HG03378 (cell line): ENCODE measurements at regions not wholly inside any gene's neighbourhood (a gene's known extent, or its start where the extent isn't known, plus 50 kb on each side); places are given as distances from the start of the nearest gene placed in this dataset.
"Not testable (repeated sequence)": the region's sequence is repeated elsewhere in the genome, so short reads cannot be mapped to it uniquely, and the experiment has no call there.

Experiments used
- ATAC-seq: cut with Tn5 transposase; IDR thresholded peaks from one replicate; pipeline ENCODE4 v1.9.1; 2021; ENCODE audit warnings: mild to moderate bottlenecking, moderate library complexity; ENCODE audit not compliant: unreplicated experiment

DNA sequence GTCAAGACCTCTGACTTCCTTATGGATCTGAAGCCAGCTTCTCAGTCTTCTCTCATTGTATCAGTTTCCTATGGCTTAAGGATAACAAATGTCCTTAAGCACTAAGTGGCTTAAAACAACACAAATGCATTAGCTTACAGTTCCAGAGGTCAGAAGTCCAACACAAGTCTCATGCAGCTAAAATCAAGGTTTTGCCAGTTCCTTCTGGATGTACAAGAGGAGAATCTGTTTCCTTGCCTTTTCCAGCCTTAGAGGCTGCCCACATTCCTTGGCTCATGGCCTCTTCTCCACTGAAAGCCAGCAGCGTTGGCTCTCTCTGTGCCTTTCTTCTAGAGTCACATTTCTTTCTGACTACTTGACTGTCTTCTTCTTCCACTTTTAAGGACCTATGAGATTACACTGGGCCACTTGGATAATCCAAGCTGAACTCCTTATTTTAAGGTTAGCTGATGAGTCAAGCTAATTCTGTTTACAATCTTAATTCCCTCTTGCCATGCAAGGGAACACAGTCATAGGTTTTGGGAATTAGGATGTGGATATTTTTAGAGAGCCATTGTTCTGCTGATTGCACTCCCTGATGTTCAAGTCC, 179.0 kb downstream of the BCAS1 start:
- ATAC-seq = no peak

DNA sequence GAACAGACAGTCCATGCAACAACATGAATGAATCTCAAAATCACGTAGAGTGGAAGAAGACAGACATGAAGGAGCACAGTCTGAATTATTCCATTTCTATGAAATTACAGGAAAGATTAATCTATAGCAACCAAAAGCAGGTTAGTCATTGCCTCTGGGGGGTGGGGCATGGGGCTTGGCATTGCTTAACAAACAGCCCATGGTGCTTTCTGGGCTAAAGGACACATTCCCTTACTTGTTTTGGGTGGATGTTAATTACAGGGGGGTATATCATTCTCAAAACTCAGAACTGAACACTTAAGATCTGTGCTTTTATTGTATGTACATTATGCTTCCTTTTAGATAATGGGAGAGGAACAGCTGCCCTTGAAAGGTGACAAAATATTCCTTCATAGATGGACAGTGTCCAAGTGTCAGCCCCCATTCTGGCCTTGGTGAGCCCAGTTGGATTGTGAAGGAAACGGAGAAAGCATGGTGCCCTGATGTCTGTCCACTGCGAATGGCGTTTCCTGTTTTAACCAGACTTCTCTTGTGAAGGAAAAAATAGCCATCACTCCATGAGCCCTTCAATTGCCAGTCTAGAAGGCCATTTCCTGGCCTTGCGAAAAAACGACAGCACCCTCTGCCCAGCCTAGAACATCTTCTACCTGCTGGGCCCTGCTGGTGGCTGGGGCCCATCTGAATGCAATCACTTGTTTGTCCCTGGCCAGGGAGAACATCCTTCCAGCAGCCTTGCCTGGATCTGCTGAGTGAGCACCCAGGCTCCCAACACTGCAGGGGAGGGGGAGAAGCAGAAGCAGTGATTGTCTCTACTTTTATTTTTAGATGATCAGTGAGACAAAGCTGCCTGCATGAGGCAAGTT, 179.7 kb downstream of the BCAS1 start:
- no peak for ATAC-seq

DNA sequence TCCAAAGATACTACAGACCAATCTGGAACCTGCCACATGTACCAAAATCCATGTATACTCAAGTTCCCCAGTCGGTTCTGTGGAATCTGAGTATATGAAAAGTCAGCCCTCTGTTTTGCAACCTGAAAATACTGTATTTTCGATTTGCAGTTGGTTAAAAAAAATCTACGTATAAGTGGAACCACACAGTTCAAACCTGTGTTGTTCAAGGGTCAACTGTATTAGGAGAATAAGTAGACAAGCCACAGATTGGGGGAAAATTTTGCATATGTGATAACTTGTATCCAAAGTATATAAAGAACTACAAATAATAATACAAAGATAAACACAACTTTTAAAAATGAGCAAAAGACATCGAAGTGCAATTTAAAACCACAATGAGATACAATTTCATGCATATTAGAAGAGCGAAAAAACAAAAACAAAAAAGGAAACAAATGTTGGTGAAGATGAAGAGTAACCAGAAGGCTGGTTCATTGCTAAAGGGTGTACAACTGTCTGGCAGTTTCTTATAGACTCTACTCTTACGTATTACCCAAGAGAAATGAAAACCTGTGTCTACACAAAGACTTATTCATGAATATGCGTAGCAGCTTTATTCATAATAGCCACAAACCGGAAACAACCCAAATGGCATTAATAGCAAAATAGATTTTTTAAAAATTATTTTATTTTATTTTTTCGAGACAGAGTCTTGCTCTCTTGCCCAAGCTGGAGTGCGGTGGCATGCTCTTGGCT, 180.8 kb downstream of the BCAS1 start:
- ATAC-seq = no peak

DNA sequence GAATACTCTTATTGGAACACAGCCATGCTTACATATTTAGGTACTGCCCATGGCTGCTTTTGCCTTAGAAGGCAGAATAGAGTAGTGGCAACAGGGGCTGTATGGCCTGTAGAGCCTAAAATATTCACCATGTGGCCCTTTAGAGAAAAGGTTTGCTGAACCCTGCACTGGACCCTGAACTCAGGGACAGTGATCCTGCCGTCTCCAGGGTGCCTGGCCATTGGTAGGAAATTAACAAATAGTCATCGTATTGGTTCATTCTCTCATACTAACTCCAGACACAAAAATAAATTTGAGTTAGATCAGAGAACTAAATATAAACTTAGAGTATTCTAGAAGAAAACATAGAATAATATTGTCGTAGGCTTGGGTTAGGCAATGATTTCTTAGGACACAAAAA, 181.4 kb downstream of the BCAS1 start:
- ATAC-seq = no peak

DNA sequence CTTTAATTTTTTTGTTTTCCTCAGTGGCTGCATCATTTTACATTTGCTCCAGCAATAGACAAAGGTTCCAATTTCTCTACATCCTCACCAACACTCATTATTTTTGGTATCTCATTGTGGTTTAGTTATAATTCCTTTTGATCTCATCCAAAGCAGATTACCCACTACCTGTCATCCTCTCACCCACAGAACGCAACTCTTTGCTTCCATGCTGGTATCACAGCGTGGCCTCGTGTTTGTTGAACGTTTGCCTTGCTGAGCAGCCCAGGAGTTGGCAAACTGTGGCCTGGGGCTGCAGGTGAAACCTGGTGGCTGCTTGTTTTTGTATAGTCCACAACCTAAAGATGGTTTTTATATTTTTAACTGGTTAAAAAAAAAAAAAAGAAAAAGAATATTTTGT, 181.9 kb downstream of the BCAS1 start:
- ATAC-seq = no peak

- no peak for ATAC-seq
Measured at GRCh38 chr20:53887973-53888372, 182.4 kb downstream of the BCAS1 start.

GRCh38 chr20:53884859-53885541, 185.4 kb downstream of the BCAS1 start:
- ATAC-seq = no peak

DNA sequence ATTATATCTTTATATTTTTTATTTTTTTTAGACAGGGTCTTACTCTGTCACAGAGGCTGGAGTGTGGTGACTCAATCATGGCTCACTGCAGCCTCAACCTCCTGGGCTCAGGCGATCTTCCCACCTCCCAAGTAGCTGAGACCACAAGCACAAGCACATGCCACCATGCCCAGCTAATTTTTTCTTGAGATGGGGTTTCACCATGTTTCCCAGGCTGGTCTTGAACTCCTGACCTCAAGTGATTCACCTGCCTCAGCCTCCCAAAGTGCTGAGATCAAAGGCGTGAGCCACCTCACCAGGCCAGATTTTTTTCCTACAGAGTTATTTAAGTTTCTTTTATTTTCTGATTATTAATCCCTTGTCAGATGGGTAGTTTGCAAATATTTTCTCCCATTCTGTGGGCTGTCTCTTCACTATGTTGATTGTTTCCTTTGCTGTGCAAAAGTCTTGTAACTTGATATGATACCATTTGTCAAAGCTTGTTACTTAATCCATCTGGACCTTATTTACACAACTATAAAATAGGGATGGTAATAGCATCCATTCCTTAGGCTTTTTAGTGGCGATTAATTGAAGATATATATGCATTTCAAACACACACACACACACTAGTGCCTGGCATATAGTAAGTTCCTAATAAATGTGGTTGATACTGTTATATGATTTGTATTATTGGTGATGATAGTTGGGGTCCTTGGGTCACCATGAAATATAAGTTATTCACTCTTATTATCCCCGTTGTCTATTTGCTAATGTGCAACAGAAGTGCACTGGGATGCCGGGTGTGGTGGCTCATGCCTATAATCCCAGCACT, 187.1 kb downstream of the BCAS1 start:
- ATAC-seq = no peak

DNA sequence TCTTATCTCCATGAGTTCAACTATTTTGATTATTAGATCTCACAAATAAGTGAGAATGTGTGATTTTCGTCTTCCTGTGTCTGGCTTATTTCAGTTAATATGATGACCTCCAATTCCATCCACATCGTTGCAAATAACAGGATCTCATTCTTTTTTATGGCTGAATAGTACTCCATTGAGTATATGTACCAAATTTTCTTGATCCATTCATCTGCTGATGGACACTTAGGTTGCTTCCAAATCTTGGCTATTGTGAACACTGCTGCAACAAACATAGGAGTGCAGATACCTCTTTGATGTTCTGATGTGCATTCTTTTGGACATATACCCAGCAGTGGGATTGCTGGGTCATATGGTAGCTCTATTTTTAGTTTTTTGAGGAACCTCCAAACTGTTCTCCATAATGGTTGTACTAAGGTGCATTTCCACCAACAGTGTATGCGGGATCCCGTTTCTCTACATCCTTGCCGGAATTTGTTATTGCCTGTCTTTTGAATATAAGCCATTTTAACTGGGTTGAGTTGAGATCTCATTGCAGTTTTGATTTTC, 187.9 kb downstream of the BCAS1 start:
- ATAC-seq = not testable (repeated sequence)

DNA sequence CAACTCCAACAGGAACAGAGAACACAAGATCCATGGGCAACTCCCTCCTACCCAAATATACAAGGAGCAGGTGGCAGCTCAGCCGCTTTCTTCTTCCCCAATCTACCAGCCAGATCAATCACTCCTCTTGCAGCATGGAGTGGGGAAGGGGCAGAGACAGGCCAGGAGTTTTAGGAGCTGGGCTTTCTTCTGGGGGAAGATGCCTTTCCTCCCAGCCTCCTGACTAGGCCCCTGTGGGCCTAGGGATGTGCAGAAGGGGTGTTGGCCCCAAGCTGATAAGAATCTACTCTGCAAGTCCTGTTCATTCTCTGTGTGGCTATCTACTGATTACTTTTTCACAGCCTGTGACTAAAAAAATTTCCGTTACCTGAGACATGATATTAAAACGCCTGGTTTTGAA, 189.0 kb downstream of the BCAS1 start:
- ATAC-seq = no peak

- ATAC-seq = no peak
Measured at GRCh38 chr20:53880108-53880641, 190.2 kb downstream of the BCAS1 start.

- ATAC-seq = no peak
Measured at GRCh38 chr20:53879048-53879684, 191.2 kb downstream of the BCAS1 start.

DNA sequence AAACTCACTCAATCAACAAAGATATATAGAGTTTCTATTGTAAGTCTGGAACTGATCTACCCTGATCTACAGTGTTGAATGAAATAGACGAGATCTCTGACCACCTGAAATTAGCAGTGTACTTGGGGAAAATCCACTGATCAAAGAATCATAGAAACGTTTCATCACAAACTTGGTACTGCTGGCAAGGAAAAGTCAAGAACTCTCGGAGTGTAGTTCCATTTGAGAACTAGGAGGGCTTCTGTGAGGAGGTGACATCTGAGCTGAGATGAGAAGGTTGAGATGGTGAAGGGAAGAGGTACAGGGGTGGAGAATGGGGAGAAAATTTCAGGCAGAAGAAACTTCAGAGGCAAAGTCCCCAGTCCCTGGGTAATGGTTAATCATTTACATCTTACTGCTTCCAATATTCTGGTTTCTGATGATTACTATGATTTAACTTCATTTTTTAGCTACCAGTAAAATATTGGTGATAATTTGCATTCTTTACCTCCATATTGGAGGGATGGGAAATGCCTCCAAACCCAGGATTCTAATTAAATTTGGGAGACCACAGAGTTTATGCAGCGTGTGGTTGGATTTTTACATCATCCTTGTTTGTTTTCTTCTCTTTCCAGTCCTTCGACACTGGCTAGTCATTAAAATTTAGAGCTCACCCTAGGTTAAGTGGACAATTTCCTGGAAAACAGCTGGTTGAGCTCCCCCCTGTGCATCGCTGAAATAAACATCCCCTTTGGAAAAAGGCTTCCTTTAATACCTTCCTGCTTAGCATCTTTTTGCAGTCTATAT, 191.9 kb downstream of the BCAS1 start:
- no peak for ATAC-seq

GRCh38 chr20:53876956-53877355, 193.4 kb downstream of the BCAS1 start:
- ATAC-seq = no peak

DNA sequence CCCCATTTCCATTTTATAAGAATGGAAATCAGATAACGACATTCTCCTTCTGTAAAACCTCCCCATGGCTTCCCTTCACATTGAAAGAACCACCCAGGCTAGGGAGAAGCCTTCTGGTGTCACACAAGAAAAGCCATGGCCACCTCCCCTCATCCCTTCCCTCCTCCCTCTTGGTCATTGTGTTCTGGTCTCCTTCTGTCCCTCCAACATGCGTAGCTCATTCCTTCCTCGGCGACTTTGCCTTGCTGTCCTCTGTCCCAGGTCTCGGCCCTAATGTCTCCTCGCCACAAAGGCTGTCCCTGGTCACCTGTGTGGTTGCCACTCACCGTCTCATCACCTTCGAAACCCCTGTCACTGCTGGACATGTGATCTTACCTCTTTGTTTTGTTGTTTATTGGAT, 193.9 kb downstream of the BCAS1 start:
- ATAC-seq = no peak

DNA sequence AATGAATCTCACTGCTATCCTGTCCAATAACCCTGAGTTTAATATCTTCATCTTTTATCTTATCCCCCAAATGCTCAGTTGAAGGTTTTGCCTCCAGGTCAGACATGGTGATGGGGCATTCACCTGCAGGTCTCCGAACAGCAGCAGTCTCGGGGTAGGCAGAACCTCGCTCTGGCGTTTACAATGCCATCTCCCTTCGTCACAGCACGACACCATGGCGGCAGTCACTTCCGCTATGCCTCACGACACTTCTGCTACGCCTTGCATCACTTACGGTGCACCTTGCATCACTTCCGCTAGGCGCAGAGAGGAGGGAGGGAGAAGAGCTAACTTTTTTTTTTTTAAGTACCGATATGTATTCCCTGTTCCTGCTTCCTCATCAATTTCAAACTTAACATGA, 194.9 kb downstream of the BCAS1 start:
- no peak for ATAC-seq

GRCh38 chr20:53874706-53875105, 195.7 kb downstream of the BCAS1 start:
- no peak for ATAC-seq

- no peak for ATAC-seq
Measured at GRCh38 chr20:53874104-53874503, 196.3 kb downstream of the BCAS1 start.

- ATAC-seq = no peak
Measured at GRCh38 chr20:53873230-53873604, 197.2 kb downstream of the BCAS1 start.
